IMR-90 (cell line): ENCODE measurements at regions not wholly inside any gene's neighbourhood (a gene's known extent, or its start where the extent isn't known, plus 50 kb on each side); places are given as distances from the start of the nearest gene placed in this dataset.

Source experiments
- ATAC-seq: fragments of 200-7000 bp; cut with Tn5 transposase; 2 replicates; pipeline ENCODE4 v1.9.1; 2020; ENCODE audit warnings: low read depth, mild to moderate bottlenecking, moderate library complexity
- BruUV-seq: library from RNA; stranded (reverse); fragments of 400-500 nt; replicated peaks from 2 replicates; lab custom pipeline; 2021; lab: Mats Ljungman, UMichigan
- CTCF ChIA-PET: fragments of 300-600 bp; formaldehyde crosslinking; extraction: SDS; loops from one replicate; lab custom pipeline; 2021; ENCODE audit warnings: antibody characterized with exemption; lab: Yijun Ruan, JAX
- POLR2A ChIA-PET: fragments of 300-600 bp; sonication (Branson Sonifier 250); formaldehyde crosslinking; loops from one replicate; lab custom pipeline; 2022; ENCODE audit warnings: antibody characterized with exemption; ENCODE audit not compliant: unreplicated experiment; lab: Charles Lee
- DNase-seq: peaks from one replicate; pipeline ENCODE4 v3.0.0; 2013
- H2AFZ ChIP-seq: replicated peaks from 2 replicates; pipeline ENCODE3; 2013; ENCODE audit warnings: low read length, mild to moderate bottlenecking; ENCODE audit not compliant: poor library complexity
- H2AK5ac ChIP-seq: 2 replicates; pipeline ENCODE4 v1.6.1; 2013; ENCODE audit warnings: low read depth, low read length, inconsistent platforms
- H2AK9ac ChIP-seq: replicated peaks from 2 replicates; pipeline ENCODE3; 2013; ENCODE audit warnings: mild to moderate bottlenecking, low read depth, low read length, moderate library complexity; ENCODE audit not compliant: poor library complexity
- H2BK120ac ChIP-seq: 2 replicates; pipeline ENCODE4 v1.6.1; 2013; ENCODE audit warnings: low read depth, low read length, inconsistent platforms
- H2BK15ac ChIP-seq: 3 replicates; pipeline ENCODE4 v1.6.1; 2013; ENCODE audit warnings: low read depth, low read length, inconsistent platforms
- H2BK20ac ChIP-seq: 2 replicates; pipeline ENCODE4 v1.6.1; 2013; ENCODE audit warnings: low read depth, mild to moderate bottlenecking, inconsistent platforms, low read length, moderate library complexity
- H2BK5ac ChIP-seq: 2 replicates; pipeline ENCODE4 v1.6.1; 2013; ENCODE audit warnings: mild to moderate bottlenecking, low read depth, low read length, inconsistent platforms; ENCODE audit not compliant: poor library complexity, severe bottlenecking
- H3K14ac ChIP-seq: replicated peaks from 2 replicates; pipeline ENCODE4 v1.6.1; 2013; ENCODE audit warnings: low read depth, low read length, inconsistent platforms
- H3K18ac ChIP-seq: 2 replicates; pipeline ENCODE4 v1.6.1; 2013; ENCODE audit warnings: low read depth, low read length, control low read depth
- H3K23ac ChIP-seq: 2 replicates; pipeline ENCODE4 v1.6.1; 2013; ENCODE audit warnings: low read depth, low read length, inconsistent platforms
- H3K27ac ChIP-seq: 2 replicates; pipeline ENCODE4 v1.5.1; 2013; ENCODE audit warnings: mild to moderate bottlenecking, control low read depth, low read length; ENCODE audit not compliant: insufficient read depth
- H3K27me3 ChIP-seq: 2 replicates; pipeline ENCODE4 v1.6.1; 2013; ENCODE audit warnings: low read length; ENCODE audit not compliant: control insufficient read depth, insufficient read depth
- H3K36me3 ChIP-seq: 2 replicates; pipeline ENCODE4 v1.6.1; 2013; ENCODE audit warnings: low read length, mixed read lengths; ENCODE audit not compliant: control insufficient read depth, insufficient read depth
- H3K4ac ChIP-seq: 2 replicates; pipeline ENCODE4 v1.6.1; 2013; ENCODE audit warnings: low read depth, low read length, inconsistent platforms
- H3K4me1 ChIP-seq: 2 replicates; pipeline ENCODE4 v1.6.1; 2013; ENCODE audit warnings: low read length, mixed read lengths; ENCODE audit not compliant: control insufficient read depth, insufficient read depth
- H3K4me2 ChIP-seq: 2 replicates; pipeline ENCODE4 v1.6.1; 2013; ENCODE audit warnings: low read depth, mild to moderate bottlenecking, control low read depth, low read length, moderate library complexity
- H3K4me3 ChIP-seq: 2 replicates; pipeline ENCODE4 v1.5.1; 2013; ENCODE audit warnings: low read depth, mild to moderate bottlenecking, control low read depth, low read length, moderate library complexity; ENCODE audit not compliant: insufficient read depth
- H3K56ac ChIP-seq: 2 replicates; pipeline ENCODE4 v1.6.1; 2013; ENCODE audit warnings: low read length, inconsistent platforms; ENCODE audit not compliant: insufficient read depth; ENCODE audit errors: extremely low read depth
- H3K79me1 ChIP-seq, 2 experiments: 2 replicates each; pipeline ENCODE4 v1.6.1; 2013; ENCODE audit warnings: low read length in 2 of 2, inconsistent platforms in 1 of 2, low read depth in 1 of 2
- H3K9ac ChIP-seq: 2 replicates; pipeline ENCODE4 v1.6.1; 2013; ENCODE audit warnings: low read depth, low read length, control low read depth
- H3K9me1 ChIP-seq: 2 replicates; pipeline ENCODE4 v1.6.1; 2013; ENCODE audit warnings: low read length, inconsistent platforms; ENCODE audit not compliant: insufficient read depth
- H3K9me3 ChIP-seq: 2 replicates; pipeline ENCODE4 v1.6.1; 2013; ENCODE audit warnings: low read length; ENCODE audit not compliant: control insufficient read depth, insufficient read depth
- H4K20me1 ChIP-seq: 2 replicates; pipeline ENCODE4 v1.6.1; 2013; ENCODE audit warnings: low read length, inconsistent platforms; ENCODE audit not compliant: insufficient read depth
- H4K5ac ChIP-seq: 2 replicates; pipeline ENCODE4 v1.6.1; 2013; ENCODE audit warnings: mild to moderate bottlenecking, low read depth, low read length, control low read depth
- H4K8ac ChIP-seq, 2 experiments: 2 replicates each; pipeline ENCODE4 v1.6.1; 2013; ENCODE audit warnings: low read depth in 2 of 2, low read length in 2 of 2, control low read depth in 1 of 2, inconsistent platforms in 1 of 2
- H4K91ac ChIP-seq: 2 replicates; pipeline ENCODE4 v1.6.1; 2013; ENCODE audit warnings: low read depth, low read length, inconsistent platforms; ENCODE audit not compliant: insufficient read depth
- BHLHE40 ChIP-seq: fragments of 150-350 bp; IDR thresholded peaks from 2 replicates; pipeline ENCODE4 v1.6.1; 2016; ENCODE audit warnings: mild to moderate bottlenecking, low read depth, low read length
- CHD1 ChIP-seq: IDR thresholded peaks from 2 replicates; pipeline ENCODE4 v1.6.1; 2012; ENCODE audit warnings: low read depth, low read length, improper control_type of control experiment
- CTCF ChIP-seq: conservative IDR thresholded peaks from 2 replicates; pipeline ENCODE4 v1.5.1; 2012; ENCODE audit warnings: mild to moderate bottlenecking, low read depth, low read length, improper control_type of control experiment
- FOS ChIP-seq: fragments of 150-350 bp; IDR thresholded peaks from 2 replicates; pipeline ENCODE4 v1.6.1; 2016; ENCODE audit warnings: low read depth, low read length
- MAFK ChIP-seq: IDR thresholded peaks from 2 replicates; pipeline ENCODE4 v1.6.1; 2012; ENCODE audit warnings: low read depth, low read length, improper control_type of control experiment
- MAZ ChIP-seq: IDR thresholded peaks from 2 replicates; pipeline ENCODE4 v1.6.1; 2012; ENCODE audit warnings: low read depth, mild to moderate bottlenecking, low read length, improper control_type of control experiment, moderate library complexity, borderline replicate concordance
- MXI1 ChIP-seq: IDR thresholded peaks from 2 replicates; pipeline ENCODE4 v1.6.1; 2012; ENCODE audit warnings: low read depth, mild to moderate bottlenecking, low read length, moderate library complexity, borderline replicate concordance
- NFE2L2 ChIP-seq: fragments of 150-350 bp; IDR thresholded peaks from 2 replicates; pipeline ENCODE4 v1.6.1; 2016; ENCODE audit warnings: low read depth, mild to moderate bottlenecking, low read length
- POLR2A ChIP-seq: IDR thresholded peaks from 2 replicates; pipeline ENCODE4 v1.6.1; 2012; ENCODE audit warnings: mild to moderate bottlenecking, low read depth, low read length
- RAD21 ChIP-seq: IDR thresholded peaks from 2 replicates; pipeline ENCODE4 v1.6.1; 2012; ENCODE audit warnings: low read length, improper control_type of control experiment
- RCOR1 ChIP-seq: IDR thresholded peaks from 2 replicates; pipeline ENCODE4 v1.6.1; 2012; ENCODE audit warnings: mild to moderate bottlenecking, low read length, improper control_type of control experiment; ENCODE audit not compliant: insufficient replicate concordance
- RFX5 ChIP-seq: IDR thresholded peaks from 2 replicates; pipeline ENCODE4 v1.8.0; 2012; ENCODE audit warnings: low read depth, mild to moderate bottlenecking, low read length, moderate library complexity
- SMC3 ChIP-seq: fragments of 150-350 bp; IDR thresholded peaks from 2 replicates; pipeline ENCODE4 v1.6.1; 2016; ENCODE audit warnings: low read depth, mild to moderate bottlenecking, antibody characterized with exemption, low read length, moderate library complexity
- USF2 ChIP-seq: fragments of 150-350 bp; IDR thresholded peaks from 2 replicates; pipeline ENCODE4 v1.6.1; 2017; ENCODE audit warnings: mild to moderate bottlenecking, antibody characterized with exemption, low read length, low read depth
- WGBS, 2 experiments: methylation state at CpG; one replicate each; pipeline versions ENCODE4 v1.1.5 to v1.1.7; 2013; ENCODE audit warnings: missing lambda C conversion rate in 2 of 2; ENCODE audit not compliant: insufficient read length in 1 of 2; ENCODE audit errors: extremely low coverage in 2 of 2; 5-methylcytosine and 5-hydroxymethylcytosine counted together
- dilution Hi-C: fragments of 300-500 bp; cut with HindIII; formaldehyde crosslinking; loops from one replicate; pipeline ENCODE4 v1.14.3; 2018; ENCODE audit warnings: low sequenced_read_pairs; ENCODE audit not compliant: unreplicated experiment
- in situ Hi-C: fragments of 300-500 bp; cut with MboI; formaldehyde crosslinking; loops from 3 replicates; pipeline ENCODE4 v1.14.3; 2019; ENCODE audit warnings: low sequenced_read_pairs, inconsistent platforms, mixed read lengths
- intact Hi-C: fragments of 100-400 bp; cut with micrococcal nuclease; formaldehyde crosslinking; loops from 2 replicates; pipeline ENCODE4 v1.10.0; 2022
- TF ChIP-seq, protein P1 (sequence below): fragments of 150-350 bp; IDR thresholded peaks from 2 replicates; pipeline ENCODE4 v1.6.1; 2016; ENCODE audit warnings: low read depth, mild to moderate bottlenecking, low read length, moderate library complexity, borderline replicate concordance

- intact Hi-C loops = no loop called here
- ATAC-seq (no peak), DNase-seq (no peak)
- Histone ChIP-seq H3K9me1 (0 out of 2 replicates have a peak, but pooled peaks cover 4% of the 10 kb centered on the region), H3K4me2 (no peak overlapping the region), H3K23ac (no peak overlapping the region), H4K5ac (no peak overlapping the region), H2AK9ac (no peak overlapping the region), H4K8ac (no peak overlapping the region), H2BK5ac (no peak overlapping the region), H2BK120ac (no peak overlapping the region), H3K79me1 (no peaks in the 10 kb centered on the region), H3K9me3 (no peaks in the 10 kb centered on the region), H3K36me3 (no peaks in the 10 kb centered on the region), H4K91ac (no peak overlapping the region), H4K20me1 (no peaks in the 10 kb centered on the region), H3K4me1 (peaks cover 3% of the 10 kb centered on the region; the same call in 1 of the 2 replicates), H3K9ac (no peak overlapping the region), H3K4ac (no peak overlapping the region), H2AFZ (no peak overlapping the region), H3K18ac (no peak overlapping the region), H3K27me3 (no peaks in the 10 kb centered on the region), H3K14ac (no peak overlapping the region), H2BK15ac (no peak overlapping the region), H2BK20ac (no peak overlapping the region), H2AK5ac (no peak overlapping the region), H3K27ac (no peak overlapping the region), H3K4me3 (no peak overlapping the region), H3K56ac (no peak overlapping the region)
- ChIA-PET POLR2A (interaction anchor here (0.6 kb wide), 1 partner anchor 15 kb away, joined by 3 read pairs; no protein-coding TSS in a partner anchor), CTCF (interaction anchor here (0.5 to 0.7 kb wide), 2 partner anchors 17 to 49 kb away, joined by 3 read pairs; no protein-coding TSS in a partner anchor)
- TF ChIP-seq RFX5 (no peak), MXI1 (no peak), MAZ (no peak), FOS (no peak), SMC3 (no peak), BHLHE40 (no peak), CHD1 (no peak), RCOR1 (no peak), RAD21 (no peak), NFE2L2 (no peak), POLR2A (no peak), MAFK (no peak), CTCF (no peak), USF2 (no peak)
- TF ChIP-seq, protein P1, sequence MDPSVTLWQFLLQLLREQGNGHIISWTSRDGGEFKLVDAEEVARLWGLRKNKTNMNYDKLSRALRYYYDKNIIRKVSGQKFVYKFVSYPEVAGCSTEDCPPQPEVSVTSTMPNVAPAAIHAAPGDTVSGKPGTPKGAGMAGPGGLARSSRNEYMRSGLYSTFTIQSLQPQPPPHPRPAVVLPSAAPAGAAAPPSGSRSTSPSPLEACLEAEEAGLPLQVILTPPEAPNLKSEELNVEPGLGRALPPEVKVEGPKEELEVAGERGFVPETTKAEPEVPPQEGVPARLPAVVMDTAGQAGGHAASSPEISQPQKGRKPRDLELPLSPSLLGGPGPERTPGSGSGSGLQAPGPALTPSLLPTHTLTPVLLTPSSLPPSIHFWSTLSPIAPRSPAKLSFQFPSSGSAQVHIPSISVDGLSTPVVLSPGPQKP = no peak
- dilution Hi-C loops = no loop called here
- BruUV-seq = no TSS peak
- 10% methylated on average over 2 of the region's 7 CpGs; no CpG with 5 or more reads in 1 of the 2 experiments for WGBS, 2 experiments
- in situ Hi-C loops = no loop called here
These were observed 107.2 kb upstream of the ZNF462 start for GRCh38 chr9:106755736-106756135.
